Ovary (tissue), 3 donors: ENCODE measurements at regions not wholly inside any gene's neighbourhood (a gene's known extent, or its start where the extent isn't known, plus 50 kb on each side); places are given as distances from the start of the nearest gene placed in this dataset.

Source experiments
- EP300 ChIP-seq: sonication (generic); formaldehyde crosslinking; IDR thresholded peaks from one replicate; pipeline ENCODE4 v1.6.1; 2017; ENCODE audit warnings: antibody characterized with exemption
- POLR2A ChIP-seq: fragments of 450-650 bp; IDR thresholded peaks from one replicate; pipeline ENCODE4 v1.6.1; 2017; ENCODE audit warnings: antibody characterized with exemption, mild to moderate bottlenecking, moderate library complexity
- TF ChIP-seq, protein P1 (sequence below), 3 donors: fragments of 450-650 bp in 2 of 3; fragments of 200-600 bp in 1 of 3; IDR thresholded peaks; one replicate each; pipeline versions ENCODE4 v1.5.1 to v1.8.0; 2016 to 2022; ENCODE audit warnings: antibody characterized with exemption in 3 of 3, mild to moderate bottlenecking in 1 of 3
- donor health status: DM: no; HTN: no; CAD: no.

DNA sequence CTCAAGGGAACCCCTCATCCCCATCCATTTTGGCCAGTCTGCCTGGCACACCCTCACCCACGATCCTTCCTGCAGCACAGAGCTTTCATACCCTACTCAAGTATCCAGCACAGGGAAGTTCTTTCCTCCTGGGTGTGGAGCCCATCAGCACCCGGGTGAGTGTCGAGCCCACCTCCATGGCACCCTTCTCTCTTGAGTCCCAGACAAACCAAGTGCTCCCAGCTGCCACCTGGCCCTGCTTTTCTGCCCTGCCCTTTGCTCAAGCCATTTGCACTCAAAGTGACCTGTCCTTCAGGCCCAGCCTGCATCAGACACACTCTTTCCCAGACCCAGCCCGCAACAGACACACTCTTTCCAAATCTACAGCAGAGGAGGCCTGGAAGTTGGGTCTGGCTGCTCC is 257.2 kb downstream of the DLL1 start:
- TF ChIP-seq POLR2A (no peak), EP300 (no peak)
- TF ChIP-seq, protein P1, sequence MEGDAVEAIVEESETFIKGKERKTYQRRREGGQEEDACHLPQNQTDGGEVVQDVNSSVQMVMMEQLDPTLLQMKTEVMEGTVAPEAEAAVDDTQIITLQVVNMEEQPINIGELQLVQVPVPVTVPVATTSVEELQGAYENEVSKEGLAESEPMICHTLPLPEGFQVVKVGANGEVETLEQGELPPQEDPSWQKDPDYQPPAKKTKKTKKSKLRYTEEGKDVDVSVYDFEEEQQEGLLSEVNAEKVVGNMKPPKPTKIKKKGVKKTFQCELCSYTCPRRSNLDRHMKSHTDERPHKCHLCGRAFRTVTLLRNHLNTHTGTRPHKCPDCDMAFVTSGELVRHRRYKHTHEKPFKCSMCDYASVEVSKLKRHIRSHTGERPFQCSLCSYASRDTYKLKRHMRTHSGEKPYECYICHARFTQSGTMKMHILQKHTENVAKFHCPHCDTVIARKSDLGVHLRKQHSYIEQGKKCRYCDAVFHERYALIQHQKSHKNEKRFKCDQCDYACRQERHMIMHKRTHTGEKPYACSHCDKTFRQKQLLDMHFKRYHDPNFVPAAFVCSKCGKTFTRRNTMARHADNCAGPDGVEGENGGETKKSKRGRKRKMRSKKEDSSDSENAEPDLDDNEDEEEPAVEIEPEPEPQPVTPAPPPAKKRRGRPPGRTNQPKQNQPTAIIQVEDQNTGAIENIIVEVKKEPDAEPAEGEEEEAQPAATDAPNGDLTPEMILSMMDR (IDR thresholded peaks at IDR 0.05) = no peak
